SU-DHL-6 (cell line): ENCODE measurements at regions not wholly inside any gene's neighbourhood (a gene's known extent, or its start where the extent isn't known, plus 50 kb on each side); places are given as distances from the start of the nearest gene placed in this dataset.

Source experiments
- H2AFZ ChIP-seq: fragments of 200-600 bp; sonication (generic); 2 replicates; pipeline ENCODE4 v1.6.1; 2014; ENCODE audit warnings: low read depth, mild to moderate bottlenecking, moderate library complexity, mixed read lengths, antibody characterized with exemption, low read length; ENCODE audit not compliant: severe bottlenecking
- H3F3A ChIP-seq: fragments of 200-600 bp; shearing (Covaris generic); 2 replicates; pipeline ENCODE4 v1.6.0; 2016; ENCODE audit warnings: antibody characterized with exemption, mild to moderate bottlenecking; ENCODE audit not compliant: insufficient read depth
- H3K27ac ChIP-seq: fragments of 200-600 bp; sonication (generic); 2 replicates; pipeline ENCODE4 v1.5.1; 2016; ENCODE audit warnings: low read depth, mild to moderate bottlenecking, low read length, moderate library complexity, mixed read lengths
- H3K27me3 ChIP-seq: fragments of 200-600 bp; sonication (generic), shearing (Covaris generic); 2 replicates; pipeline ENCODE4 v1.6.0; 2014; ENCODE audit warnings: mild to moderate bottlenecking, low read length
- H3K36me3 ChIP-seq: fragments of 200-600 bp; sonication (generic); 2 replicates; pipeline ENCODE4 v1.6.1; 2014; ENCODE audit warnings: mild to moderate bottlenecking, low read length, mixed read lengths
- H3K4me2 ChIP-seq: fragments of 300-600, 200-600 bp; shearing (Covaris generic), sonication (generic); 2 replicates; pipeline ENCODE4 v1.6.0; 2014; ENCODE audit warnings: low read length, low read depth, mild to moderate bottlenecking; ENCODE audit not compliant: poor library complexity, severe bottlenecking
- H3K4me3 ChIP-seq: fragments of 200-600 bp; sonication (generic); 2 replicates; pipeline ENCODE4 v1.5.1; 2014; ENCODE audit warnings: antibody characterized with exemption, low read length, mild to moderate bottlenecking, mixed read lengths; ENCODE audit not compliant: insufficient read depth, poor library complexity, severe bottlenecking
- H3K79me2 ChIP-seq: fragments of 200-600 bp; sonication (generic); 2 replicates; pipeline ENCODE4 v1.6.1; 2014; ENCODE audit warnings: mild to moderate bottlenecking, low read length, moderate library complexity; ENCODE audit not compliant: insufficient read depth
- H3K9ac ChIP-seq: fragments of 200-600 bp; sonication (generic); 2 replicates; pipeline ENCODE4 v1.7.0; 2014; ENCODE audit warnings: mild to moderate bottlenecking, low read length
- H3K9me2 ChIP-seq: fragments of 200-600 bp; sonication (generic); replicated peaks from 2 replicates; pipeline ENCODE4 v1.6.1; 2014; ENCODE audit warnings: low read length; ENCODE audit not compliant: insufficient read depth
- H3K9me3 ChIP-seq: fragments of 200-600 bp; sonication (generic); 2 replicates; pipeline ENCODE4 v1.6.1; 2014; ENCODE audit warnings: low read length, mixed read lengths; ENCODE audit not compliant: insufficient read depth
- H4K20me1 ChIP-seq: fragments of 200-600 bp; sonication (generic); 2 replicates; pipeline ENCODE4 v1.6.1; 2014; ENCODE audit warnings: low read depth, mild to moderate bottlenecking, antibody characterized with exemption, low read length, moderate library complexity, mixed read lengths
- EZH2phosphoT487 ChIP-seq: fragments of 200-600 bp; sonication (generic), shearing (Covaris generic); conservative IDR thresholded peaks from 2 replicates; pipeline ENCODE4 v1.6.1; 2018; ENCODE audit warnings: mild to moderate bottlenecking, antibody characterized with exemption, low read length, moderate library complexity, mixed read lengths
- TF ChIP-seq, protein P1 (sequence below): fragments of 200-600 bp; sonication (generic); IDR thresholded peaks from one replicate; pipeline ENCODE4 v1.5.1; 2017; ENCODE audit warnings: antibody characterized with exemption, mild to moderate bottlenecking, low read length, moderate library complexity; ENCODE audit not compliant: insufficient read depth, poor library complexity, severe bottlenecking

GRCh38 chr2:12605366-12605765 lies 111.4 kb upstream of the TRIB2 start:
- Histone ChIP-seq H2AFZ (no peak overlapping the region), H3K27me3 (no peaks in the 10 kb centered on the region), H3K9me2 (no peaks in the 10 kb centered on the region), H3K9ac (no peak overlapping the region), H3F3A (peaks cover 4% of the 10 kb centered on the region; the same call in 1 of the 2 replicates), H3K36me3 (no peaks in the 10 kb centered on the region), H3K4me3 (no peak overlapping the region), H3K9me3 (no peaks in the 10 kb centered on the region), H4K20me1 (no peaks in the 10 kb centered on the region), H3K4me2 (no peak overlapping the region), H3K79me2 (no peaks in the 10 kb centered on the region), H3K27ac (no peak overlapping the region)
- TF ChIP-seq EZH2phosphoT487: no peak
- TF ChIP-seq, protein P1, sequence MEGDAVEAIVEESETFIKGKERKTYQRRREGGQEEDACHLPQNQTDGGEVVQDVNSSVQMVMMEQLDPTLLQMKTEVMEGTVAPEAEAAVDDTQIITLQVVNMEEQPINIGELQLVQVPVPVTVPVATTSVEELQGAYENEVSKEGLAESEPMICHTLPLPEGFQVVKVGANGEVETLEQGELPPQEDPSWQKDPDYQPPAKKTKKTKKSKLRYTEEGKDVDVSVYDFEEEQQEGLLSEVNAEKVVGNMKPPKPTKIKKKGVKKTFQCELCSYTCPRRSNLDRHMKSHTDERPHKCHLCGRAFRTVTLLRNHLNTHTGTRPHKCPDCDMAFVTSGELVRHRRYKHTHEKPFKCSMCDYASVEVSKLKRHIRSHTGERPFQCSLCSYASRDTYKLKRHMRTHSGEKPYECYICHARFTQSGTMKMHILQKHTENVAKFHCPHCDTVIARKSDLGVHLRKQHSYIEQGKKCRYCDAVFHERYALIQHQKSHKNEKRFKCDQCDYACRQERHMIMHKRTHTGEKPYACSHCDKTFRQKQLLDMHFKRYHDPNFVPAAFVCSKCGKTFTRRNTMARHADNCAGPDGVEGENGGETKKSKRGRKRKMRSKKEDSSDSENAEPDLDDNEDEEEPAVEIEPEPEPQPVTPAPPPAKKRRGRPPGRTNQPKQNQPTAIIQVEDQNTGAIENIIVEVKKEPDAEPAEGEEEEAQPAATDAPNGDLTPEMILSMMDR: no peak

- Histone ChIP-seq H2AFZ (no peak overlapping the region), H3K9me3 (no peaks in the 10 kb centered on the region), H3K9ac (no peak overlapping the region), H4K20me1 (no peaks in the 10 kb centered on the region), H3K4me2 (no peak overlapping the region), H3K27ac (no peak overlapping the region), H3K27me3 (no peaks in the 10 kb centered on the region), H3K4me3 (no peak overlapping the region), H3K79me2 (no peaks in the 10 kb centered on the region), H3K9me2 (no peaks in the 10 kb centered on the region), H3F3A (peaks cover 8% of the 10 kb centered on the region), H3K36me3 (no peaks in the 10 kb centered on the region)
- no peak for TF ChIP-seq EZH2phosphoT487
- TF ChIP-seq, protein P1: no peak
Observed at GRCh38 chr2:12605936-12606335, 110.8 kb upstream of the TRIB2 start.

DNA sequence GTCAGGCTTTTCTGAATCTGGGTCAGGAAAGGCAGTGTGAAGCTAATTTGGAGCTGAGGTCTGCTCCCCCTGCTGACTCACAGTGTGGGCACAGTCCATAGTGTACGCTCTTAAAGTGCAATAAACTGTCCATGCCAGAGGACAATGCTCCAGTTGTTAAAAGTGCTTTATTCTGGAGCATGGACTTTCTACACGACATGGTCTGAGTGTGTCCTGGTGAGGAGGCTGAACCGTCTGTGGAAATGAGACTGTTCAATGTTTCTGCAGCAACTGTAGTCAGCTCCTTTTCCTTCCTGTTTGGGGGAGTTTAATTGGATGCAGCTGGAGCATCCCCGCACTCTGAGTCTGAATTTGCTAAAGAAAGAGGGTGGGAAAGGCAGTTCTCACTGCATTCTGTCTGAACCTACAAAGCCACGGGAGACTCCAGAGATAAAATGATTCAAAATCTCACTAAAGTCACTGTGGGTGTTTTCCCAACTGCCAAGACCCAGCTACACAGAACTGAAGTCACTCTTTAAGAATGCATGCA lies 110.2 kb upstream of the TRIB2 start:
- Histone ChIP-seq H3K9me2 (no peaks in the 10 kb centered on the region), H3K4me3 (no peak overlapping the region), H3K9me3 (no peaks in the 10 kb centered on the region), H3K4me2 (no peak overlapping the region), H3K36me3 (no peaks in the 10 kb centered on the region), H3K9ac (no peak overlapping the region), H4K20me1 (no peaks in the 10 kb centered on the region), H3K27me3 (no peaks in the 10 kb centered on the region), H3K27ac (no peak overlapping the region), H2AFZ (no peak overlapping the region), H3F3A (peaks cover 10% of the 10 kb centered on the region), H3K79me2 (no peaks in the 10 kb centered on the region)
- TF ChIP-seq EZH2phosphoT487: no peak
- TF ChIP-seq, protein P1: no peak
